Lung (tissue), 11 donors: ENCODE measurements at regions not wholly inside any gene's neighbourhood (a gene's known extent, or its start where the extent isn't known, plus 50 kb on each side); places are given as distances from the start of the nearest gene placed in this dataset.
A peak's percentile ranks its signal among the peaks of the same experiment; 100 is the strongest.

Experiments used
- ATAC-seq: fragments of 200-7000 bp; cut with Tn5 transposase; one replicate; pipeline ENCODE4 v1.9.1; 2020; ENCODE audit warnings: moderate number of reproducible peaks; ENCODE audit not compliant: insufficient read depth, low FRiP score
- DNase-seq, 3 donors: peaks; one replicate each; pipeline ENCODE4 v3.0.0-alpha.2; 2013 to 2017
- H3K27ac ChIP-seq, 2 donors: one replicate each; pipeline ENCODE4 v1.5.1; 2013; ENCODE audit warnings: mild to moderate bottlenecking in 2 of 2, moderate library complexity in 2 of 2, control low read depth in 1 of 2, inconsistent platforms in 1 of 2, low read depth in 1 of 2, low read length in 1 of 2
- H3K27me3 ChIP-seq, 3 donors: one replicate each; pipeline ENCODE4 v1.5.1; 2013; ENCODE audit warnings: low read length in 2 of 3; ENCODE audit not compliant: control insufficient read depth in 3 of 3, insufficient read depth in 3 of 3
- H3K36me3 ChIP-seq, 4 donors: one replicate each; pipeline ENCODE4 v1.5.1; 2013; ENCODE audit warnings: low read length in 4 of 4, mild to moderate bottlenecking in 1 of 4, moderate library complexity in 1 of 4; ENCODE audit not compliant: control insufficient read depth in 4 of 4, insufficient read depth in 4 of 4
- H3K4me1 ChIP-seq, 5 donors: one replicate each; pipeline ENCODE4 v1.5.1; 2013; ENCODE audit warnings: low read length in 5 of 5, mild to moderate bottlenecking in 2 of 5, moderate library complexity in 1 of 5; ENCODE audit not compliant: control insufficient read depth in 5 of 5, insufficient read depth in 5 of 5
- H3K4me3 ChIP-seq: one replicate; pipeline ENCODE4 v1.5.1; 2013; ENCODE audit warnings: mild to moderate bottlenecking, control low read depth, moderate library complexity
- H3K9ac ChIP-seq, 2 donors: one replicate each; pipeline ENCODE4 v1.5.1; 2013; ENCODE audit warnings: low read length in 2 of 2, control low read depth in 1 of 2; ENCODE audit not compliant: insufficient read depth in 1 of 2
- H3K9me3 ChIP-seq, 4 donors: one replicate each; pipeline ENCODE4 v1.5.1; 2013; ENCODE audit warnings: low read length in 3 of 4, mild to moderate bottlenecking in 1 of 4, moderate library complexity in 1 of 4; ENCODE audit not compliant: control insufficient read depth in 4 of 4, insufficient read depth in 3 of 4
- WGBS, 2 donors: extraction: QIAGEN DNeasy Blood & Tissue Kit; methylation state at CpG; one replicate each; pipeline ENCODE4 v1.1.7; 2013; 5-methylcytosine and 5-hydroxymethylcytosine counted together
- TF ChIP-seq, protein P1 (sequence below): IDR thresholded peaks from 2 replicates; pipeline ENCODE4 v1.5.1; 2012; ENCODE audit warnings: mild to moderate bottlenecking; ENCODE audit errors: control extremely low read depth, extremely low read depth
- donor health status: control.
- donor health status: control.
- donor health status: Bipolar disorder and iron deficiency.
- donor health status: healthy.
- donor health status: DM: yes; HTN: yes; CAD: no.

DNA sequence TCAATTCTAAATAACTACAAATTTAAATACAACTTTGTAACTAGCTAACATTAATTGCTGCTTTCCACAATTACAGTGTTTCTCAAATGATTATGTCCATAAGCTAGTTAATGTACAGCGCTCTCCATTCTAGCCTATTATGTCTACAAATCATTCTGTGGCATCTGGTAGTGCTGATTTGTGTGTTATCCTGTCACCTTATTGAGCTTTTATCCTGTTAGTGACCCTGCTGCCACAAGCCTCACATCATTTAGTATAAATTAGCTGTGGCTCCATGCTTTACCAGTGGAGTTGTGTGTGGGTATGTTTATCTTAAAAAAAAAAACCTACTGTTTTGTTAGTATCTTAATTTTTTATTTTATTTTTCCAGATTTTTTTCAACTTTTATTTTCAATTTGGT lies 112.6 kb upstream of the PJA2 start:
- 98 to 100% methylated on average over 1 of the region's 1 CpG for WGBS, 2 donors
- Histone ChIP-seq H3K36me3 (no peaks in the 10 kb centered on the region), H3K27ac (no peak overlapping the region), H3K9me3 (no peaks in the 10 kb centered on the region), H3K9ac (no peak overlapping the region), H3K27me3 (no peaks in the 10 kb centered on the region), H3K4me1 (no peaks in the 10 kb centered on the region), H3K4me3 (no peak overlapping the region)
- no peak for ATAC-seq
- DNase-seq, result no peak
- TF ChIP-seq, protein P1, sequence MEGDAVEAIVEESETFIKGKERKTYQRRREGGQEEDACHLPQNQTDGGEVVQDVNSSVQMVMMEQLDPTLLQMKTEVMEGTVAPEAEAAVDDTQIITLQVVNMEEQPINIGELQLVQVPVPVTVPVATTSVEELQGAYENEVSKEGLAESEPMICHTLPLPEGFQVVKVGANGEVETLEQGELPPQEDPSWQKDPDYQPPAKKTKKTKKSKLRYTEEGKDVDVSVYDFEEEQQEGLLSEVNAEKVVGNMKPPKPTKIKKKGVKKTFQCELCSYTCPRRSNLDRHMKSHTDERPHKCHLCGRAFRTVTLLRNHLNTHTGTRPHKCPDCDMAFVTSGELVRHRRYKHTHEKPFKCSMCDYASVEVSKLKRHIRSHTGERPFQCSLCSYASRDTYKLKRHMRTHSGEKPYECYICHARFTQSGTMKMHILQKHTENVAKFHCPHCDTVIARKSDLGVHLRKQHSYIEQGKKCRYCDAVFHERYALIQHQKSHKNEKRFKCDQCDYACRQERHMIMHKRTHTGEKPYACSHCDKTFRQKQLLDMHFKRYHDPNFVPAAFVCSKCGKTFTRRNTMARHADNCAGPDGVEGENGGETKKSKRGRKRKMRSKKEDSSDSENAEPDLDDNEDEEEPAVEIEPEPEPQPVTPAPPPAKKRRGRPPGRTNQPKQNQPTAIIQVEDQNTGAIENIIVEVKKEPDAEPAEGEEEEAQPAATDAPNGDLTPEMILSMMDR, result no peak

DNA sequence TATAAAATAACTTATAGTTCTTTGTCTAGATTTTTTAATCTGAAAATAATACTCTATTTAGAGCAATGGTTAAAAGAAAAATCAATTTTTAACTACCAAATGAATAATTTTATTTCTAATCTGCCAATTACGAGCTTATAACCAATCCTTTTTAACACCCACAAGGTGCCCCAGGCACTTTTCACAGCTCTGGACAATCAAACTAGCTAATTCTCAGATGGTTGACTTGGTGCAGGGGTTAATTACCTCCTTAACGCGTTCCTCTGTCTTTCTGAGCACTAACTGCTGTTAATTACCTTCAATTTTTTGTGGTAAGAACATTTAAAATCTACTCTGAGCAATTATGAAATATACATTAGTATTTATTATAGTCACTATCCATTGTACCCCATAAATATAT lies 109.6 kb upstream of the PJA2 start:
- H3K9ac ChIP-seq, result no peak overlapping the region
- 92 to 93% methylated on average over 3 of the region's 3 CpGs for WGBS, 2 donors
- H3K4me3 ChIP-seq, result no peak overlapping the region
- no peak overlapping the region for H3K27ac ChIP-seq
- H3K4me1 ChIP-seq, result no peaks in the 10 kb centered on the region
- no peaks in the 10 kb centered on the region for H3K27me3 ChIP-seq
- no peaks in the 10 kb centered on the region for H3K9me3 ChIP-seq
- DNase-seq, result no peak
- no peak for ATAC-seq
- TF ChIP-seq, protein P1, result no peak
- no peaks in the 10 kb centered on the region for H3K36me3 ChIP-seq

DNA sequence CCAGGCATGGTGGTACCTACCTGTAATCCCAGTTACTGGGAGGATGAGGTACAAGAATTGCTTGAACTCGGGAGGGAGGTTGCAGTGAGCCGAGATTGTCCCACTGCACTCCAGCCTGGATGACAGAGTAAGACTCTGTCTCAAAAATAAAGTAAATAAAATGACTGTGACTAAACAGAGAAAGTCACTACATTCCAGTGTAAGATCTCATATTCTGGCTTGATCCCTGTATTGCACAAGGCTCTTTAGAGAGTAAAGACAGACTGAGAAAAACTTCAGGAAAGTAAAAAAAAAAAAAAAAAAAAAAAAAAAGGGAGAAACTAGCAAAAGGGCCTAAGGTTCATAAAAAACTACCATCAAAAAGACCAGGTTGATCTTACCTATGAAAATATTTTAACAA lies 106.6 kb upstream of the PJA2 start:
- Histone ChIP-seq H3K4me1 (no peaks in the 10 kb centered on the region), H3K36me3 (no peaks in the 10 kb centered on the region), H3K9ac (no peak overlapping the region), H3K9me3 (no peaks in the 10 kb centered on the region), H3K27me3 (no peaks in the 10 kb centered on the region), H3K27ac (no peak overlapping the region), H3K4me3 (no peak overlapping the region)
- TF ChIP-seq, protein P1, result no peak
- 61 to 84% methylated on average over 2 of the region's 2 CpGs for WGBS, 2 donors
- ATAC-seq (no peak), DNase-seq (peak in 2 of 3 donors; percentile 12 to 13)

DNA sequence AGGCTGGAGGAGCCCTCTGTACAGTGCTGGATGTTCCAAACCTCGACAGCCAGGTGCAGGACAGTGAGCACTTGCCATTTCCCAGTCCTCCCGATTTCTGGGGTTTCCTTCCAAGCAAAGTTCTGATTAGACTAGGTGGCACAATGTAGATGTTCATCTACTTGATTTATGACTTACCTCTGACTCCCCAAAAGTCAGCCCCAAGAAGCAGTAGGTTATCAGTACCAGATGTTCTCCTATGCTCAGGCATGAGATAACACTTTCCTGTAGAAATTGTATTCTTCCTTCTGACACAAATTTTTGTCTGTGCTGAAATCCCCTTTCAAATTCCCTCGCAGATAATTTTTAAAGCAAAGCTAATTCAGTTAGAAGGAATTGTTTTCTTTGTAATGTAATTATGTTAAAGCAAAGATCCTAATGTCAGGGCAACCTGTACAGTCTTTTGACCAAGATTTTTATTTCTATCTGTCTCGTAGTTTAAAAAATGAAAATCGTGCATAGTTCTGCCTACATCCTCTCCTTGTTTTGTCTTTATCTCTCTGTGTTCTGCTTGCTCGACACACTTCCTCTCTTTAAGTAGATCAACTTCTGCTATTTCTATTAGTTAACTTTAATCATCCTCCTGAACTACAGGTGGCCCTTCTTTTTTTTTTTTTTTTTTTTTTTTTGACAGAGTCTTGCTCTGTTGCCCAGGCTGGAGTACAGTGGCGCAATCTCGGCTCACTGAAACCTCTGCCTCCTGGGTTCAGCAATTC lies 102.4 kb upstream of the PJA2 start:
- TF ChIP-seq, protein P1, result no peak
- Histone ChIP-seq H3K27ac (no peak overlapping the region), H3K9ac (no peak overlapping the region), H3K9me3 (no peaks in the 10 kb centered on the region), H3K4me1 (no peaks in the 10 kb centered on the region), H3K36me3 (no peaks in the 10 kb centered on the region), H3K27me3 (no peaks in the 10 kb centered on the region), H3K4me3 (no peak overlapping the region)
- ATAC-seq (no peak), DNase-seq (no peak)
- 52 to 65% methylated on average over 8 of the region's 8 CpGs for WGBS, 2 donors
